Cardiac fibroblast (primary cell): ENCODE measurements at regions not wholly inside any gene's neighbourhood (a gene's known extent, or its start where the extent isn't known, plus 50 kb on each side); places are given as distances from the start of the nearest gene placed in this dataset.

Experiments used
- DNase-seq, 2 donors: peaks; one replicate each; pipeline versions ENCODE4 v3.0.0 to v3.0.0-alpha.2; 2010; ENCODE audit warnings: low read depth in 2 of 2
- H3K4me3 ChIP-seq, 2 donors: replicated peaks in 1 of 2; 1 replicate in 1 of 2; 2 replicates in 1 of 2; pipeline ENCODE4 v1.5.1; 2011; ENCODE audit warnings: low read depth in 2 of 2, low read length in 2 of 2, mild to moderate bottlenecking in 2 of 2, moderate library complexity in 1 of 2
- CTCF ChIP-seq: IDR thresholded peaks from one replicate; pipeline ENCODE4 v1.5.1; 2011; ENCODE audit warnings: low read depth, mild to moderate bottlenecking, low read length, inconsistent platforms

- no peak overlapping the region for H3K4me3 ChIP-seq
- TF ChIP-seq CTCF: no peak
- no peak for DNase-seq
Measured at GRCh38 chr4:151894246-151894645, 133.4 kb upstream of the GATB start.

GRCh38 chr4:151888367-151888866, 127.6 kb upstream of the GATB start:
- no peak overlapping the region for H3K4me3 ChIP-seq
- no peak for DNase-seq
- no peak for TF ChIP-seq CTCF

- no peak overlapping the region for H3K4me3 ChIP-seq
- TF ChIP-seq CTCF: no peak
- DNase-seq: no peak
Measured at GRCh38 chr4:151887816-151888180, 127.0 kb upstream of the GATB start.

- H3K4me3 ChIP-seq: no peak overlapping the region
- peak; percentile 11 to 46 for DNase-seq
- no peak for TF ChIP-seq CTCF
Measured at GRCh38 chr4:151887031-151887815, 126.4 kb upstream of the GATB start.

GRCh38 chr4:151885123-151885522, 124.3 kb upstream of the GATB start:
- no peak overlapping the region for H3K4me3 ChIP-seq
- no peak for DNase-seq
- no peak for TF ChIP-seq CTCF

- no peak overlapping the region for H3K4me3 ChIP-seq
- TF ChIP-seq CTCF: no peak
- DNase-seq: no peak
Measured at GRCh38 chr4:151883747-151884146, 122.9 kb upstream of the GATB start.
